ENCODE measurements at regions not wholly inside any gene's neighbourhood (a gene's known extent, or its start where the extent isn't known, plus 50 kb on each side); places are given as distances from the start of the nearest gene placed in this dataset.
"Not testable (repeated sequence)": the region's sequence is repeated elsewhere in the genome, so short reads cannot be mapped to it uniquely, and the experiment has no call there.

- no peak for DNase-seq (ENCODE audit: low read depth in 2 of 2)
Measured at GRCh38 chr7:94174375-94174774, 170.2 kb upstream of the BET1 start.

- DNase-seq (ENCODE audit: low read depth in 2 of 2) = no peak
Measured at GRCh38 chr7:94174956-94175355, 170.8 kb upstream of the BET1 start.

- no peak for DNase-seq (ENCODE audit: low read depth in 2 of 2)
Measured at GRCh38 chr7:94176694-94177200, 172.6 kb upstream of the BET1 start.

GRCh38 chr7:94177441-94177840 lies 173.3 kb upstream of the BET1 start:
- DNase-seq (ENCODE audit: low read depth in 2 of 2) = no peak

- no peak for DNase-seq (ENCODE audit: low read depth in 2 of 2)
Measured at GRCh38 chr7:94178230-94178629, 174.1 kb upstream of the BET1 start.

- no peak for DNase-seq (ENCODE audit: low read depth in 2 of 2)
Measured at GRCh38 chr7:94179466-94179865, 175.3 kb upstream of the BET1 start.

GRCh38 chr7:94182066-94182465 lies 177.9 kb upstream of the BET1 start:
- no peak for DNase-seq (ENCODE audit: low read depth in 2 of 2)

GRCh38 chr7:94182721-94183120 lies 178.6 kb upstream of the BET1 start:
- DNase-seq (ENCODE audit: low read depth in 2 of 2) = no peak

GRCh38 chr7:94183289-94183749 lies 179.2 kb upstream of the BET1 start:
- DNase-seq (ENCODE audit: low read depth in 2 of 2) = no peak

- no peak for DNase-seq (ENCODE audit: low read depth in 2 of 2)
Measured at GRCh38 chr7:94183891-94184290, 179.7 kb upstream of the BET1 start.

- DNase-seq (ENCODE audit: low read depth in 2 of 2) = no peak
Measured at GRCh38 chr7:94188350-94188749, 184.2 kb upstream of the BET1 start.

GRCh38 chr7:94190599-94191061 lies 186.5 kb upstream of the BET1 start:
- no peak for DNase-seq (ENCODE audit: low read depth in 2 of 2)

- DNase-seq (ENCODE audit: low read depth in 2 of 2) = not testable (repeated sequence)
Measured at GRCh38 chr7:94194426-94194825, 190.3 kb upstream of the BET1 start.

GRCh38 chr7:94195201-94195600 lies 191.0 kb upstream of the BET1 start:
- DNase-seq (ENCODE audit: low read depth in 2 of 2) = no peak

GRCh38 chr7:94195813-94196212 lies 191.7 kb upstream of the BET1 start:
- DNase-seq (ENCODE audit: low read depth in 2 of 2) = no peak

GRCh38 chr7:94205529-94205928 lies 189.2 kb upstream of the COL1A2 start:
- no peak for DNase-seq (ENCODE audit: low read depth in 2 of 2)

- no peak for DNase-seq (ENCODE audit: low read depth in 2 of 2)
Measured at GRCh38 chr7:94206295-94206694, 188.4 kb upstream of the COL1A2 start.

GRCh38 chr7:94212160-94212559 lies 182.5 kb upstream of the COL1A2 start:
- no peak for DNase-seq (ENCODE audit: low read depth in 2 of 2)

- DNase-seq (ENCODE audit: low read depth in 2 of 2) = no peak
Measured at GRCh38 chr7:94216944-94217461, 177.7 kb upstream of the COL1A2 start.

- DNase-seq (ENCODE audit: low read depth in 2 of 2) = no peak
Measured at GRCh38 chr7:94217766-94218165, 176.9 kb upstream of the COL1A2 start.

- no peak for DNase-seq (ENCODE audit: low read depth in 2 of 2)
Measured at GRCh38 chr7:94222516-94222915, 172.2 kb upstream of the COL1A2 start.

- DNase-seq (ENCODE audit: low read depth in 2 of 2) = no peak
Measured at GRCh38 chr7:94223375-94224084, 171.2 kb upstream of the COL1A2 start.

GRCh38 chr7:94228223-94228622 lies 166.5 kb upstream of the COL1A2 start:
- no peak for DNase-seq (ENCODE audit: low read depth in 2 of 2)

All from stimulated activated CD8-positive, alpha-beta memory T cell treated with anti-CD3 and anti-CD28 coated beads, Interleukin-7, amount 100 ng/mL, for 1 hour (primary cell).